Psoas muscle (tissue), 7 donors: ENCODE measurements at regions not wholly inside any gene's neighbourhood (a gene's known extent, or its start where the extent isn't known, plus 50 kb on each side); places are given as distances from the start of the nearest gene placed in this dataset.

Experiments
- ATAC-seq, 4 donors: fragments of 200-7000 bp; cut with Tn5 transposase; one replicate each; pipeline ENCODE4 v1.9.1; 2020; ENCODE audit warnings: moderate library complexity in 3 of 4, mild to moderate bottlenecking in 2 of 4
- DNase-seq, 2 donors: peaks; one replicate each; pipeline ENCODE4 v3.0.0-alpha.2; 2020
- H3K27ac ChIP-seq: fragments of 200-600 bp; one replicate; pipeline ENCODE4 v1.8.0; 2022
- H3K27me3 ChIP-seq, 3 donors: fragments of 200-600 bp in 1 of 3; one replicate each; pipeline versions ENCODE4 v1.6.1 to v1.8.0; 2013 to 2022; ENCODE audit warnings: low read length in 2 of 3, mild to moderate bottlenecking in 2 of 3, moderate library complexity in 1 of 3; ENCODE audit not compliant: insufficient read depth in 3 of 3
- H3K36me3 ChIP-seq, 2 donors: fragments of 200-600 bp in 1 of 2; one replicate each; pipeline versions ENCODE4 v1.6.1 to v1.8.0; 2013 to 2022; ENCODE audit warnings: low read depth in 1 of 2, mild to moderate bottlenecking in 1 of 2, moderate library complexity in 1 of 2; ENCODE audit not compliant: insufficient read depth in 1 of 2
- H3K4me1 ChIP-seq: fragments of 200-600 bp; one replicate; pipeline ENCODE4 v1.8.0; 2022
- H3K4me3 ChIP-seq: fragments of 200-600 bp; one replicate; pipeline ENCODE4 v1.8.0; 2022; ENCODE audit warnings: mild to moderate bottlenecking
- H3K9me3 ChIP-seq: fragments of 200-600 bp; one replicate; pipeline ENCODE4 v1.8.0; 2022
- CTCF ChIP-seq: fragments of 200-600 bp; IDR thresholded peaks from one replicate; pipeline ENCODE4 v1.8.0; 2022; ENCODE audit warnings: antibody characterized with exemption
- WGBS, 3 donors: extraction: QIAGEN DNeasy Blood & Tissue Kit; methylation state at CpG; one replicate each; pipeline versions ENCODE4 v1.1.6 to v1.1.7; 2013; 5-methylcytosine and 5-hydroxymethylcytosine counted together
- intact Hi-C, 2 donors: fragments of 100-400 bp; cut with DNase I; formaldehyde crosslinking; loops; one replicate each; pipeline versions ENCODE4 v1.11.0 to v1.14.2; 2022
- donor health status: healthy with polysubstance abuse.
- donor health status: DM: no; HTN: no; CAD: no; lungs with moderate emphysema.
- donor health status: Bipolar disorder and iron deficiency.
- donor health status: healthy.
- donor health status: DM: yes; HTN: yes; CAD: no.
- donor health status: DM: no; HTN: no; CAD: no.
- donor health status: DM: yes; HTN: yes; CAD: no.

- H3K9me3 ChIP-seq = no peaks in the 10 kb centered on the region
- TF ChIP-seq CTCF = no peak
- H3K4me3 ChIP-seq = no peak overlapping the region
- no peak for ATAC-seq
- H3K4me1 ChIP-seq = no peaks in the 10 kb centered on the region
- no peaks in the 10 kb centered on the region for H3K36me3 ChIP-seq
- DNase-seq = no peak
- H3K27me3 ChIP-seq = peaks cover 0 to 4% (median 0%) of the 10 kb centered on the region in 3 donors
- intact Hi-C loops = no loop called here
- 92 to 95% (median 95%) methylated on average over 4 of the region's 4 CpGs for WGBS, 3 donors
- no peak overlapping the region for H3K27ac ChIP-seq
Measured at GRCh38 chr9:16157651-16158050, 604.8 kb downstream of the CCDC171 start.

GRCh38 chr9:16158093-16158492 is 605.2 kb downstream of the CCDC171 start:
- no peak for DNase-seq
- TF ChIP-seq CTCF = no peak
- H3K36me3 ChIP-seq = no peaks in the 10 kb centered on the region
- peaks cover 0 to 4% (median 0%) of the 10 kb centered on the region in 3 donors for H3K27me3 ChIP-seq
- intact Hi-C loops = no loop called here
- no peaks in the 10 kb centered on the region for H3K4me1 ChIP-seq
- no peak for ATAC-seq
- no peak overlapping the region for H3K27ac ChIP-seq
- no peak overlapping the region for H3K4me3 ChIP-seq
- H3K9me3 ChIP-seq = no peaks in the 10 kb centered on the region
- 89 to 91% (median 89%) methylated on average over 9 of the region's 9 CpGs for WGBS, 3 donors

- no peaks in the 10 kb centered on the region for H3K4me1 ChIP-seq
- TF ChIP-seq CTCF = no peak
- WGBS, 3 donors = 74 to 82% (median 75%) methylated on average over 6 of the region's 6 CpGs
- no peak for DNase-seq
- no peak overlapping the region for H3K27ac ChIP-seq
- ATAC-seq = no peak
- H3K36me3 ChIP-seq = no peaks in the 10 kb centered on the region
- H3K4me3 ChIP-seq = no peak overlapping the region
- H3K9me3 ChIP-seq = no peaks in the 10 kb centered on the region
- H3K27me3 ChIP-seq = no peaks in the 10 kb centered on the region
- intact Hi-C loops = no loop called here
Measured at GRCh38 chr9:16161483-16161882, 608.6 kb downstream of the CCDC171 start.

- no peaks in the 10 kb centered on the region for H3K36me3 ChIP-seq
- DNase-seq = no peak
- H3K9me3 ChIP-seq = no peaks in the 10 kb centered on the region
- TF ChIP-seq CTCF = no peak
- no peaks in the 10 kb centered on the region for H3K4me1 ChIP-seq
- no peaks in the 10 kb centered on the region for H3K27me3 ChIP-seq
- no peak for ATAC-seq
- intact Hi-C loops = no loop called here
- H3K4me3 ChIP-seq = no peak overlapping the region
- no peak overlapping the region for H3K27ac ChIP-seq
- whole genome bisulfite sequencing, 3 donors = 88 to 94% (median 93%) methylated on average over 3 of the region's 3 CpGs
Measured at GRCh38 chr9:16170119-16170518, 617.3 kb downstream of the CCDC171 start.

- Histone ChIP-seq H3K9me3 (no peaks in the 10 kb centered on the region), H3K4me1 (no peaks in the 10 kb centered on the region), H3K4me3 (no peak overlapping the region), H3K27me3 (no peaks in the 10 kb centered on the region), H3K27ac (no peak overlapping the region), H3K36me3 (no peaks in the 10 kb centered on the region)
- no peak for TF ChIP-seq CTCF
- no peak for DNase-seq
- intact Hi-C loops = no loop called here
- ATAC-seq = no peak
- 44 to 55% (median 49%) methylated on average over 6 of the region's 6 CpGs for WGBS, 3 donors
Measured at GRCh38 chr9:16171911-16172310, 619.1 kb downstream of the CCDC171 start.
